H7 (cell line): ENCODE measurements at regions not wholly inside any gene's neighbourhood (a gene's known extent, or its start where the extent isn't known, plus 50 kb on each side); places are given as distances from the start of the nearest gene placed in this dataset.
"Not testable (repeated sequence)": the region's sequence is repeated elsewhere in the genome, so short reads cannot be mapped to it uniquely, and the experiment has no call there.

Source experiments
- DNase-seq: peaks from one replicate; pipeline ENCODE4 v3.0.0; 2012
- H3K27me3 ChIP-seq: 2 replicates; pipeline ENCODE4 v1.6.0; 2011; ENCODE audit warnings: mild to moderate bottlenecking, low read length; ENCODE audit not compliant: control insufficient read depth, insufficient read depth
- H3K36me3 ChIP-seq: replicated peaks from 2 replicates; pipeline ENCODE4 v1.5.1; 2011; ENCODE audit warnings: low read length; ENCODE audit not compliant: control insufficient read depth, insufficient read depth
- H3K4me3 ChIP-seq: 2 replicates; pipeline ENCODE4 v1.5.1; 2011; ENCODE audit warnings: low read depth, mild to moderate bottlenecking, control low read depth, low read length, moderate library complexity; ENCODE audit not compliant: insufficient read depth

GRCh38 chr10:44246700-44247099 is 138.2 kb downstream of the CXCL12 start:
- H3K4me3 ChIP-seq, H3K27me3 ChIP-seq, H3K36me3 ChIP-seq, DNase-seq: not testable (repeated sequence)

- not testable (repeated sequence) for DNase-seq, H3K27me3 ChIP-seq, H3K36me3 ChIP-seq, H3K4me3 ChIP-seq
Observed at GRCh38 chr10:44246287-44246686, 138.6 kb downstream of the CXCL12 start.

- DNase-seq = no peak
- Histone ChIP-seq H3K36me3 (no peaks in the 10 kb centered on the region), H3K4me3 (no peak overlapping the region), H3K27me3 (no peaks in the 10 kb centered on the region)
Observed at GRCh38 chr10:44245601-44245938, 139.3 kb downstream of the CXCL12 start.

GRCh38 chr10:44244745-44245600 is 139.9 kb downstream of the CXCL12 start:
- no peaks in the 10 kb centered on the region for H3K36me3 ChIP-seq
- no peak overlapping the region for H3K4me3 ChIP-seq
- no peaks in the 10 kb centered on the region for H3K27me3 ChIP-seq
- DNase-seq = no peak

GRCh38 chr10:44243851-44244510 is 140.9 kb downstream of the CXCL12 start:
- Histone ChIP-seq H3K36me3 (no peaks in the 10 kb centered on the region), H3K27me3 (no peaks in the 10 kb centered on the region), H3K4me3 (no peak overlapping the region)
- DNase-seq = peak; percentile 27

- peak; percentile 1 for DNase-seq
- H3K27me3 ChIP-seq = no peaks in the 10 kb centered on the region
- H3K36me3 ChIP-seq = no peaks in the 10 kb centered on the region
- no peak overlapping the region for H3K4me3 ChIP-seq
Observed at GRCh38 chr10:44242826-44243225, 142.1 kb downstream of the CXCL12 start.

- Histone ChIP-seq H3K4me3 (no peak overlapping the region), H3K27me3 (no peaks in the 10 kb centered on the region), H3K36me3 (no peaks in the 10 kb centered on the region)
- peak; percentile 0 for DNase-seq
Observed at GRCh38 chr10:44242091-44242490, 142.8 kb downstream of the CXCL12 start.

- H3K4me3 ChIP-seq = no peak overlapping the region
- DNase-seq = peak; percentile 1
- no peaks in the 10 kb centered on the region for H3K36me3 ChIP-seq
- no peaks in the 10 kb centered on the region for H3K27me3 ChIP-seq
Observed at GRCh38 chr10:44240584-44241205, 144.2 kb downstream of the CXCL12 start.

GRCh38 chr10:44238212-44238611 is 146.7 kb downstream of the CXCL12 start:
- H3K4me3 ChIP-seq = no peak overlapping the region
- no peaks in the 10 kb centered on the region for H3K27me3 ChIP-seq
- no peaks in the 10 kb centered on the region for H3K36me3 ChIP-seq
- peak; percentile 2 for DNase-seq

- no peaks in the 10 kb centered on the region for H3K36me3 ChIP-seq
Observed at GRCh38 chr10:44237364-44238049, 147.4 kb downstream of the CXCL12 start.

GRCh38 chr10:44235363-44235762 is 149.5 kb downstream of the CXCL12 start:
- no peaks in the 10 kb centered on the region for H3K36me3 ChIP-seq
- H3K27me3 ChIP-seq = no peaks in the 10 kb centered on the region
- H3K4me3 ChIP-seq = no peak overlapping the region
- peak; percentile 1 for DNase-seq

More at GRCh38 chr10:44237364-44238049, 147.4 kb downstream of the CXCL12 start:
- H3K27me3 ChIP-seq = no peaks in the 10 kb centered on the region
- DNase-seq = peak; percentile 0
- no peak overlapping the region for H3K4me3 ChIP-seq

- DNase-seq = peak; percentile 42
- Histone ChIP-seq H3K4me3 (no peak overlapping the region), H3K27me3 (no peaks in the 10 kb centered on the region), H3K36me3 (no peaks in the 10 kb centered on the region)
Observed at GRCh38 chr10:44234483-44234875, 150.4 kb downstream of the CXCL12 start.

GRCh38 chr10:44233561-44234482 is 151.1 kb downstream of the CXCL12 start:
- Histone ChIP-seq H3K36me3 (no peaks in the 10 kb centered on the region), H3K27me3 (no peaks in the 10 kb centered on the region), H3K4me3 (peak overlapping the region; percentile 19)
- DNase-seq = peak; percentile 48
